WTC11 (cell line): ENCODE measurements at regions not wholly inside any gene's neighbourhood (a gene's known extent, or its start where the extent isn't known, plus 50 kb on each side); places are given as distances from the start of the nearest gene placed in this dataset.

ENCODE experiments used
- ATAC-seq: fragments of 200-7000 bp; cut with Tn5 transposase; 2 replicates; pipeline ENCODE4 v1.10.0; 2021; ENCODE audit warnings: mild to moderate bottlenecking, moderate library complexity
- CTCF ChIA-PET: fragments of 300-600 bp; sonication (Branson Sonifier 250); formaldehyde crosslinking; loops from one replicate; lab custom pipeline; 2021; ENCODE audit warnings: antibody characterized with exemption; lab: Charles Lee
- POLR2A ChIA-PET: fragments of 350-600 bp; sonication (Branson Sonifier 250); formaldehyde crosslinking; loops from one replicate; lab custom pipeline; 2021; ENCODE audit warnings: antibody characterized with exemption; lab: Charles Lee
- DNase-seq: peaks from one replicate; pipeline ENCODE4 v3.0.0; 2021; ENCODE audit warnings: low spot score
- H3K27ac Mint-ChIP-seq: 2 replicates; pipeline ENCODE4 v1.8.0; 2021; ENCODE audit warnings: mixed read lengths
- H3K27me3 Mint-ChIP-seq: 2 replicates; pipeline ENCODE4 v1.8.0; 2021; ENCODE audit warnings: low read depth, mild to moderate bottlenecking, moderate library complexity, mixed read lengths
- H3K36me3 Mint-ChIP-seq: 2 replicates; pipeline ENCODE4 v1.8.0; 2021; ENCODE audit warnings: mixed read lengths
- H3K4me1 Mint-ChIP-seq: 2 replicates; pipeline ENCODE4 v1.8.0; 2022; ENCODE audit warnings: mixed read lengths
- H3K4me3 Mint-ChIP-seq: 2 replicates; pipeline ENCODE4 v1.8.0; 2021; ENCODE audit warnings: mild to moderate bottlenecking, moderate library complexity, mixed read lengths
- H3K9me3 Mint-ChIP-seq: 2 replicates; pipeline ENCODE4 v1.8.0; 2021; ENCODE audit warnings: mixed read lengths
- AR ChIP-seq: fragments of 250-450 bp; sonication (Bioruptor Pico); IDR thresholded peaks from 2 replicates; pipeline ENCODE4 v1.9.0; 2021; ENCODE audit warnings: mild to moderate bottlenecking
- ATF2 ChIP-seq: sonication (generic); formaldehyde crosslinking; IDR thresholded peaks from 2 replicates; pipeline ENCODE4 v1.8.1; 2022; ENCODE audit warnings: low read depth, missing genetic modification reagents, borderline replicate concordance
- ATF3 ChIP-seq: sonication (generic); formaldehyde crosslinking; conservative IDR thresholded peaks from 2 replicates; pipeline ENCODE4 v1.8.1; 2022; ENCODE audit warnings: mild to moderate bottlenecking, missing genetic modification reagents
- CBFB ChIP-seq: sonication (generic); formaldehyde crosslinking; IDR thresholded peaks from 2 replicates; pipeline ENCODE4 v1.8.1; 2022; ENCODE audit warnings: mild to moderate bottlenecking, low read depth, missing genetic modification reagents
- CREB1 ChIP-seq: sonication (generic); formaldehyde crosslinking; IDR thresholded peaks from 2 replicates; pipeline ENCODE4 v1.8.0; 2023; ENCODE audit warnings: mild to moderate bottlenecking, missing genetic modification reagents
- CREM ChIP-seq: sonication (generic); formaldehyde crosslinking; IDR thresholded peaks from 2 replicates; pipeline ENCODE4 v1.8.1; 2022; ENCODE audit warnings: mild to moderate bottlenecking, missing genetic modification reagents, moderate library complexity
- CTCF ChIP-seq: fragments of 200-600 bp; IDR thresholded peaks from 2 replicates; pipeline ENCODE4 v1.8.0; 2022; ENCODE audit warnings: antibody characterized with exemption
- GRHL2 ChIP-seq: fragments of 250-450 bp; sonication (Bioruptor Pico); IDR thresholded peaks from 2 replicates; pipeline ENCODE4 v1.8.0; 2022; ENCODE audit warnings: mild to moderate bottlenecking, moderate library complexity; ENCODE audit not compliant: insufficient replicate concordance, severe bottlenecking
- GTF2I ChIP-seq: fragments of 250-450 bp; sonication (Bioruptor Pico); conservative IDR thresholded peaks from 2 replicates; pipeline ENCODE4 v1.4.0; 2021; ENCODE audit warnings: mild to moderate bottlenecking
- JUN ChIP-seq: sonication (generic); formaldehyde crosslinking; IDR thresholded peaks from 2 replicates; pipeline ENCODE4 v1.8.0; 2023; ENCODE audit warnings: mild to moderate bottlenecking, missing genetic modification reagents
- KAT7 ChIP-seq: sonication (generic); formaldehyde crosslinking; IDR thresholded peaks from 2 replicates; pipeline ENCODE4 v1.8.1; 2023; ENCODE audit warnings: missing genetic modification reagents, mild to moderate bottlenecking, borderline replicate concordance
- RELA ChIP-seq: sonication (generic); formaldehyde crosslinking; IDR thresholded peaks from 2 replicates; pipeline ENCODE4 v1.8.1; 2022; ENCODE audit warnings: missing genetic modification reagents, mild to moderate bottlenecking, borderline replicate concordance
- SMAD3 ChIP-seq: sonication (generic); formaldehyde crosslinking; IDR thresholded peaks from 2 replicates; pipeline ENCODE4 v1.8.0; 2022; ENCODE audit warnings: missing genetic modification reagents, mild to moderate bottlenecking, borderline replicate concordance
- SMAD4 ChIP-seq: sonication (generic); formaldehyde crosslinking; IDR thresholded peaks from 2 replicates; pipeline ENCODE4 v1.8.0; 2022; ENCODE audit warnings: mild to moderate bottlenecking, missing genetic modification reagents
- SP1 ChIP-seq: sonication (generic); formaldehyde crosslinking; conservative IDR thresholded peaks from 2 replicates; pipeline ENCODE4 v1.8.1; 2022; ENCODE audit warnings: missing genetic modification reagents
- TEAD1 ChIP-seq: sonication (generic); formaldehyde crosslinking; IDR thresholded peaks from 2 replicates; pipeline ENCODE4 v1.8.0; 2022; ENCODE audit warnings: mild to moderate bottlenecking, missing genetic modification reagents
- TP53 ChIP-seq: sonication (generic); formaldehyde crosslinking; IDR thresholded peaks from 2 replicates; pipeline ENCODE4 v1.8.1; 2023; ENCODE audit warnings: mild to moderate bottlenecking, missing genetic modification reagents
- USF2 ChIP-seq: sonication (generic); formaldehyde crosslinking; IDR thresholded peaks from 2 replicates; pipeline ENCODE4 v1.8.1; 2023; ENCODE audit warnings: mild to moderate bottlenecking, missing genetic modification reagents, moderate library complexity
- ZBTB21 ChIP-seq: sonication (generic); formaldehyde crosslinking; IDR thresholded peaks from 2 replicates; pipeline ENCODE4 v1.8.1; 2023; ENCODE audit warnings: mild to moderate bottlenecking, missing genetic modification reagents, borderline replicate concordance
- ZMAT4 ChIP-seq: fragments of 250-450 bp; sonication (Bioruptor Pico); IDR thresholded peaks from 2 replicates; pipeline ENCODE4 v1.9.0; 2021; ENCODE audit warnings: mild to moderate bottlenecking
- ZNF121 ChIP-seq: sonication (generic); formaldehyde crosslinking; IDR thresholded peaks from 2 replicates; pipeline ENCODE4 v1.8.0; 2023; ENCODE audit warnings: missing genetic modification reagents
- ZNF219 ChIP-seq: sonication (generic); formaldehyde crosslinking; IDR thresholded peaks from 2 replicates; pipeline ENCODE4 v1.8.0; 2023; ENCODE audit warnings: missing genetic modification reagents, mild to moderate bottlenecking, borderline replicate concordance
- ZNF423 ChIP-seq: fragments of 250-450 bp; sonication (Bioruptor Pico); IDR thresholded peaks from 2 replicates; pipeline ENCODE4 v2.1.2; 2022; ENCODE audit warnings: mild to moderate bottlenecking, moderate library complexity
- ZNF425 ChIP-seq: fragments of 250-450 bp; sonication (Bioruptor Pico); conservative IDR thresholded peaks from 2 replicates; pipeline ENCODE4 v1.9.0; 2021; ENCODE audit warnings: mild to moderate bottlenecking

GRCh38 chr4:35100932-35101331 is 1143.4 kb downstream of the ARAP2 start:
- TF ChIP-seq ZNF423 (CRISPR knock-in tag) (no peak), ZNF219 (no peak), GTF2I (CRISPR knock-in tag) (no peak), TP53 (no peak), KAT7 (no peak), CREB1 (CRISPR knock-in tag) (no peak), ZBTB21 (CRISPR knock-in tag) (no peak), ZNF425 (CRISPR knock-in tag) (no peak), CREM (CRISPR knock-in tag) (no peak), CTCF (no peak)
- H3K9me3 Mint-ChIP-seq = peaks cover 17% of the 10 kb centered on the region
- H3K4me1 Mint-ChIP-seq = no peaks in the 10 kb centered on the region
- ATAC-seq (no peak), DNase-seq (no peak)
- no peak overlapping the region for H3K4me3 Mint-ChIP-seq
- no peaks in the 10 kb centered on the region for H3K27me3 Mint-ChIP-seq
- CTCF ChIA-PET = no interaction called here
- H3K27ac Mint-ChIP-seq = no peak overlapping the region
- POLR2A ChIA-PET = no interaction called here
- no peaks in the 10 kb centered on the region for H3K36me3 Mint-ChIP-seq

- TF ChIP-seq JUN (CRISPR knock-in tag) = no peak
- no peak for TF ChIP-seq USF2 (CRISPR knock-in tag)
- no peak for TF ChIP-seq ATF3 (CRISPR knock-in tag)
- TF ChIP-seq GRHL2 (CRISPR knock-in tag) = no peak
- no peak for TF ChIP-seq CBFB (CRISPR knock-in tag)
- TF ChIP-seq SP1 (CRISPR knock-in tag) = no peak
- no peak for TF ChIP-seq ZNF121 (CRISPR knock-in tag)
- no peak for TF ChIP-seq SMAD4
- no peak for TF ChIP-seq ATF2 (CRISPR knock-in tag)
- TF ChIP-seq TEAD1 (CRISPR knock-in tag) = no peak
- no peak for TF ChIP-seq ZMAT4
- no peak for TF ChIP-seq GTF2I (CRISPR knock-in tag)
- TF ChIP-seq SMAD3 = no peak
- TF ChIP-seq RELA (CRISPR knock-in tag) = no peak
- TF ChIP-seq AR (CRISPR knock-in tag) = no peak
- Mint-ChIP-seq H3K4me3 (no peak overlapping the region), H3K27ac (no peak overlapping the region), H3K9me3 (peaks cover 13% of the 10 kb centered on the region), H3K27me3 (no peaks in the 10 kb centered on the region), H3K4me1 (no peaks in the 10 kb centered on the region), H3K36me3 (no peaks in the 10 kb centered on the region)
- ATAC-seq (no peak), DNase-seq (no peak)
- CTCF ChIA-PET = no interaction called here
- POLR2A ChIA-PET = no interaction called here
Measured at GRCh38 chr4:35102066-35102465, 1142.2 kb downstream of the ARAP2 start.
